ENCODE measurements at regions not wholly inside any gene's neighbourhood (a gene's known extent, or its start where the extent isn't known, plus 50 kb on each side); places are given as distances from the start of the nearest gene placed in this dataset.

DNA sequence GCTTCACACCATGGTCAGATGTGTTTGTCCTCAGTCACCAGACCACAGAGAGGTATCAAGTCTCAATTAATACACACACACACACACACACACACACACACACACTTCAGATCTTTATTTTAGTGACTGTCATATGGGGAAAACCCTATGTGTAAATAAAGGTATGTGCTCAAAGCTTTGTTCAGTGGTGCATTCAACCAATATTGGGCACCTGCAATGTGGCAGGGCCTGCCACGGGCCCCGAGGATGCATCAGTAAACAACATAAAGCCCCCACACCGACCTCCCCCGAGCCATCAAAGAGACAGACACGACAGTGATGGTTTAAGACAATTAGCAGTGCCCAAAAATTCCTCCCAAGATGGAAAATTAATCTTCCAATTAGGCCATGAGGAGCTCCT, 51.6 kb downstream of the SHANK2 start:
- TF ChIP-seq, protein P1, sequence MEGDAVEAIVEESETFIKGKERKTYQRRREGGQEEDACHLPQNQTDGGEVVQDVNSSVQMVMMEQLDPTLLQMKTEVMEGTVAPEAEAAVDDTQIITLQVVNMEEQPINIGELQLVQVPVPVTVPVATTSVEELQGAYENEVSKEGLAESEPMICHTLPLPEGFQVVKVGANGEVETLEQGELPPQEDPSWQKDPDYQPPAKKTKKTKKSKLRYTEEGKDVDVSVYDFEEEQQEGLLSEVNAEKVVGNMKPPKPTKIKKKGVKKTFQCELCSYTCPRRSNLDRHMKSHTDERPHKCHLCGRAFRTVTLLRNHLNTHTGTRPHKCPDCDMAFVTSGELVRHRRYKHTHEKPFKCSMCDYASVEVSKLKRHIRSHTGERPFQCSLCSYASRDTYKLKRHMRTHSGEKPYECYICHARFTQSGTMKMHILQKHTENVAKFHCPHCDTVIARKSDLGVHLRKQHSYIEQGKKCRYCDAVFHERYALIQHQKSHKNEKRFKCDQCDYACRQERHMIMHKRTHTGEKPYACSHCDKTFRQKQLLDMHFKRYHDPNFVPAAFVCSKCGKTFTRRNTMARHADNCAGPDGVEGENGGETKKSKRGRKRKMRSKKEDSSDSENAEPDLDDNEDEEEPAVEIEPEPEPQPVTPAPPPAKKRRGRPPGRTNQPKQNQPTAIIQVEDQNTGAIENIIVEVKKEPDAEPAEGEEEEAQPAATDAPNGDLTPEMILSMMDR (IDR thresholded peaks at IDR 0.05), result no peak
- no peak for TF ChIP-seq POLR2A (IDR thresholded peaks at IDR 0.05)
